Osteoblast (primary cell): ENCODE measurements at regions not wholly inside any gene's neighbourhood (a gene's known extent, or its start where the extent isn't known, plus 50 kb on each side); places are given as distances from the start of the nearest gene placed in this dataset.
"Not testable (repeated sequence)": the region's sequence is repeated elsewhere in the genome, so short reads cannot be mapped to it uniquely, and the experiment has no call there.

Experiments
- DNase-seq: peaks from one replicate; pipeline ENCODE4 v3.0.0; 2011; ENCODE audit warnings: low spot score, mixed read lengths; ENCODE audit not compliant: insufficient read length; ENCODE audit errors: missing footprints
- H2AFZ ChIP-seq: 2 replicates; pipeline ENCODE4 v1.6.0; 2011; ENCODE audit warnings: mild to moderate bottlenecking, low read length
- H3K27ac ChIP-seq: 2 replicates; pipeline ENCODE4 v1.5.1; 2011; ENCODE audit warnings: mild to moderate bottlenecking, low read depth, low read length, moderate library complexity
- H3K27me3 ChIP-seq: 2 replicates; pipeline ENCODE4 v1.6.0; 2012; ENCODE audit warnings: mild to moderate bottlenecking, control low read depth, inconsistent platforms, low read length, moderate library complexity; ENCODE audit not compliant: insufficient read depth
- H3K36me3 ChIP-seq: 2 replicates; pipeline ENCODE4 v1.5.1; 2011; ENCODE audit warnings: mild to moderate bottlenecking, low read length, control low read depth, moderate library complexity; ENCODE audit not compliant: insufficient read depth
- H3K4me1 ChIP-seq: 2 replicates; pipeline ENCODE4 v1.5.1; 2011; ENCODE audit warnings: mild to moderate bottlenecking, low read length, control low read depth, moderate library complexity; ENCODE audit not compliant: insufficient read depth
- H3K4me2 ChIP-seq: 2 replicates; pipeline ENCODE4 v1.6.0; 2011; ENCODE audit warnings: mild to moderate bottlenecking, low read length; ENCODE audit not compliant: insufficient read depth
- H3K4me3 ChIP-seq: fragments of 200-600 bp; sonication (generic); 3 replicates; pipeline ENCODE4 v1.5.1; 2012; ENCODE audit warnings: mild to moderate bottlenecking, low read length, inconsistent platforms; ENCODE audit not compliant: insufficient read depth
- H3K79me2 ChIP-seq: 2 replicates; pipeline ENCODE4 v1.6.0; 2012; ENCODE audit warnings: mild to moderate bottlenecking, low read length, control low read depth, inconsistent platforms; ENCODE audit not compliant: insufficient read depth
- H3K9me3 ChIP-seq: 2 replicates; pipeline ENCODE4 v1.5.1; 2011; ENCODE audit warnings: low read depth, low read length, control low read depth
- H4K20me1 ChIP-seq: 2 replicates; pipeline ENCODE4 v1.6.0; 2012; ENCODE audit warnings: mild to moderate bottlenecking, low read length, control low read depth; ENCODE audit not compliant: insufficient read depth
- TF ChIP-seq, protein P1 (sequence below): IDR thresholded peaks from 2 replicates; pipeline ENCODE4 v1.5.1; 2011; ENCODE audit warnings: mild to moderate bottlenecking, low read depth, low read length, moderate library complexity; ENCODE audit errors: extremely low read depth

DNA sequence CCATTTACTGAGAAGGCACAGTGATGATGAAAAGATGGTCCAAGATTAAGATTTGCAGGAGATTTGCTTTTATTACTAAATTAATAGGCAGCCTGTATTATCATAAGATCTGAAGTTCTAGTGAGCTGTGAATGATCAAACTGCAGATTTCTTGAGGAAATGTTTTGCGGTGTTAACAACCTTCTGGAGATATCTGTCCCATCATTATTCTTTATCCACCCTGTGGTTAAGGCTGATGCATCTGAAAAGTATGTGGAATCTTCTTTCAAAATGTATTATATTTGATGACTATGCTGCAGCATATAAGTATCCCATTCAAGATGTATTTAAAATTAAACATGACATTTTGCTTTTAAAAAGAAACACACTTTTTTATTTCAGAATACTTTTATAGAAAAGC lies 150.3 kb downstream of the POLR1F start:
- H2AFZ ChIP-seq: peak overlapping the region; percentile 15
- H3K27me3 ChIP-seq: no peaks in the 10 kb centered on the region
- H3K4me2 ChIP-seq: peak overlapping the region; percentile 67
- no peaks in the 10 kb centered on the region for H3K79me2 ChIP-seq
- TF ChIP-seq, protein P1, sequence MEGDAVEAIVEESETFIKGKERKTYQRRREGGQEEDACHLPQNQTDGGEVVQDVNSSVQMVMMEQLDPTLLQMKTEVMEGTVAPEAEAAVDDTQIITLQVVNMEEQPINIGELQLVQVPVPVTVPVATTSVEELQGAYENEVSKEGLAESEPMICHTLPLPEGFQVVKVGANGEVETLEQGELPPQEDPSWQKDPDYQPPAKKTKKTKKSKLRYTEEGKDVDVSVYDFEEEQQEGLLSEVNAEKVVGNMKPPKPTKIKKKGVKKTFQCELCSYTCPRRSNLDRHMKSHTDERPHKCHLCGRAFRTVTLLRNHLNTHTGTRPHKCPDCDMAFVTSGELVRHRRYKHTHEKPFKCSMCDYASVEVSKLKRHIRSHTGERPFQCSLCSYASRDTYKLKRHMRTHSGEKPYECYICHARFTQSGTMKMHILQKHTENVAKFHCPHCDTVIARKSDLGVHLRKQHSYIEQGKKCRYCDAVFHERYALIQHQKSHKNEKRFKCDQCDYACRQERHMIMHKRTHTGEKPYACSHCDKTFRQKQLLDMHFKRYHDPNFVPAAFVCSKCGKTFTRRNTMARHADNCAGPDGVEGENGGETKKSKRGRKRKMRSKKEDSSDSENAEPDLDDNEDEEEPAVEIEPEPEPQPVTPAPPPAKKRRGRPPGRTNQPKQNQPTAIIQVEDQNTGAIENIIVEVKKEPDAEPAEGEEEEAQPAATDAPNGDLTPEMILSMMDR: no peak
- peak; percentile 17 for DNase-seq
- no peaks in the 10 kb centered on the region for H4K20me1 ChIP-seq
- H3K36me3 ChIP-seq: no peaks in the 10 kb centered on the region
- H3K9me3 ChIP-seq: no peaks in the 10 kb centered on the region
- H3K27ac ChIP-seq: peak overlapping the region; percentile 75
- peaks cover 30% of the 10 kb centered on the region for H3K4me1 ChIP-seq
- peak overlapping the region; percentile 17 for H3K4me3 ChIP-seq

DNA sequence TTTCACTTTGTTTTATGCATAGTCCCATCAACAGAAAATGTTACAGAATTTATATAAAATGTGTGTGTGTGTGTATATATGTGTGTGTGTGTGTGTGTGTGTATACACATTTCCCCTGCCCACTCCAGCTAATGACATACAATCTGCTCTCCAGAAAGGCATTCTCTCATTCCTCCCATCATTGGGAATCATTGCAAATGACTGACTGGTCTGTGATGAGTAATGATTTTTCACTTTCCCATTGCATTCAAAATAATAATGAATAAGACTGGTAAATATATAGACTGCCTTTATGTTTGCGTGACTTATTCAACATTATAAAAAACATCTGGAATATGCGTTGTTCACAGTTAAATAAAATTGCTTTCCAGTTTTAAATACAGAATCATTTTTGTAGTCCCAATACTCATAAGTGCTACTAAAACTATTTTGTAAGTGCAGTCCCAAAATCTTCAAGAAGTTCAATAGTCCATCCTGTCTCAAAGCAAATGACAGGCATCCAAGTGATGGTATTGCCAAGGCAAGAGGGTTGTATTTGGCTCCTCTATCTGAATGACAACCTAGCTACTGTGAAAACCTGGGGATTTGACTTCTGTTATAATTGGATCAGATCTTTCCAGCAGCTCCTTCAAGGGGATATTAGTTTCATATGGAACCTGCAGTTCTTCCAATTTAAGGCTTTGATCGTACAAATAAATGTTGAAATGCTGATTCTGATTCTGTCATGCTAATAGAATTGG lies 150.9 kb downstream of the POLR1F start:
- Histone ChIP-seq H3K27me3 (no peaks in the 10 kb centered on the region), H3K4me1 (peaks cover 30% of the 10 kb centered on the region), H3K36me3 (no peaks in the 10 kb centered on the region), H4K20me1 (no peaks in the 10 kb centered on the region), H3K4me3 (peak overlapping the region; percentile 17), H3K9me3 (no peaks in the 10 kb centered on the region), H3K79me2 (no peaks in the 10 kb centered on the region), H3K4me2 (peak overlapping the region; percentile 67), H2AFZ (peak overlapping the region; percentile 15), H3K27ac (peak overlapping the region; percentile 75)
- DNase-seq: no peak
- TF ChIP-seq, protein P1: no peak

DNA sequence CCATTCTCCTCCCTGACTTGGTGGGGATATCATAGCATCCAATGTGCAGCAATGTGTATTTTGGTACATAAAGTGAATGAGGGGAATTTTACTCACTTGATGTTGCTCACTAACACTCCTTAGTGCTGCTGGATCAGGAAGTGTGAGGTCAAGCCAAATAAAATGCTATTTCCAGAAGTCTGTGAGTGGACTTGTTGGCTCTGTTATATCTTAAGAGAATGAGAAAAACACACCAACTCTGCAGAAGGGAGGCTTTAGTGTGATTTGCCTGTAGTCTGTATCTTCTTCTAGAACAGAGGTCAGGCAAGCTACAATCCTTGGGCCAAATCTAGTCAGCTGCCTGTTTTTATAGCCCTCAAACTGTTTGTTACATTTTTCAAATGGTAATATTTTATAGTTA lies 154.3 kb downstream of the POLR1F start:
- Histone ChIP-seq H3K27me3 (no peaks in the 10 kb centered on the region), H3K27ac (no peak overlapping the region)
- no peak for DNase-seq

DNA sequence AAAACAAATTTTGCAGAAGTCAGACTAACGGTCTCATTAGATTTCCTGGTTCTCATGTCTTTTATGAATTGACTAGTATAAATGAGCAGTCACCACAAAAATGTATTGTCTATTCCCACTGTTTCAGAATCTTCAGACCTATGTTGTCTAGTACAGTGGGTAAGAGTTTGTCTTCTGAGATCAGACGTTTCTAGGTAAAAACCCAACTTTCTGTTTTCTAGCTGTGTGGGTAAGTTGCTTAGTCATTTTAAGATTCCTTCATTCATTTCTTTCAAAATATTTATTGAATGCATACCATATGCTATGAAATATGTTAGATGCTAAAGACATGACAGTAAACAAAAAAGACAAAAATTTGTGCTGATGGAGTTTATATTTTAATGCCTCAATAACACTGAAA lies 156.3 kb downstream of the POLR1F start:
- Histone ChIP-seq H3K27me3 (no peaks in the 10 kb centered on the region), H3K4me2 (no peak overlapping the region), H3K4me3 (no peak overlapping the region), H3K4me1 (no peaks in the 10 kb centered on the region), H3K79me2 (no peaks in the 10 kb centered on the region), H3K36me3 (no peaks in the 10 kb centered on the region), H2AFZ (peak overlapping the region; percentile 75), H3K9me3 (no peaks in the 10 kb centered on the region), H3K27ac (no peak overlapping the region), H4K20me1 (no peaks in the 10 kb centered on the region)
- TF ChIP-seq, protein P1: no peak
- no peak for DNase-seq

More for the DNA sequence above, 154.3 kb downstream of the POLR1F start:
- Histone ChIP-seq H2AFZ (no peak overlapping the region), H3K4me1 (peaks cover 15% of the 10 kb centered on the region), H4K20me1 (no peaks in the 10 kb centered on the region), H3K9me3 (no peaks in the 10 kb centered on the region), H3K4me3 (no peak overlapping the region), H3K4me2 (no peak overlapping the region), H3K36me3 (no peaks in the 10 kb centered on the region), H3K79me2 (no peaks in the 10 kb centered on the region)
- TF ChIP-seq, protein P1: no peak

DNA sequence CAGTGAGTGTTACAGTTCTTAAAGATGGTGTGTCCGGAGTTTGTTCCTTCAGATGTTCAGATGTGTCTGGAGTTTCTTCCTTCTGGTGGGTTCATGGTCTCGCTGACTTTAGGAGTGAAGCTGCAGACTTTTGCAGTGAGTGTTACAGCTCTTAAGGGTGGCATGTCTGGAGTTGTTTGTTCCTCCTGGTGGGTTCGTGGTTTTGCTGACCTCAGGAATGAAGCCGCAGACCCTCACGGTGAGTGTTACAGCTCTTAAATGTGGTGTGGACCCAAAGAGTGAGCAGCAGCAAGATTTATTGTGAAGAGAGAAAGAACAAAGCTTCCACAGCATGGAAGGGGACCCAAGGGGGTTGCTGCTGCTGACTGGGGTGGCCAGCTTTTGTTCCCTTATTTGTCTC lies 159.6 kb downstream of the POLR1F start:
- H4K20me1 ChIP-seq, DNase-seq, H2AFZ ChIP-seq, H3K36me3 ChIP-seq, H3K9me3 ChIP-seq, H3K27me3 ChIP-seq, H3K4me3 ChIP-seq, H3K4me2 ChIP-seq, H3K27ac ChIP-seq, H3K4me1 ChIP-seq, H3K79me2 ChIP-seq: not testable (repeated sequence)
